Thoracic aorta (tissue), 2 donors: ENCODE measurements at regions not wholly inside any gene's neighbourhood (a gene's known extent, or its start where the extent isn't known, plus 50 kb on each side); places are given as distances from the start of the nearest gene placed in this dataset.

Source experiments
- ATAC-seq: fragments of 150-250 bp; one replicate; pipeline ENCODE4 v1.8.0; 2017; ENCODE audit warnings: low read depth; ENCODE audit not compliant: insufficient number of reproducible peaks, low FRiP score
- DNase-seq: peaks from one replicate; pipeline ENCODE4 v3.0.0-alpha.2; 2020; ENCODE audit warnings: low spot score
- H3K27ac ChIP-seq, 2 donors: fragments of 200-600 bp; sonication (generic); 1 replicate in 1 of 2; 2 replicates in 1 of 2; pipeline ENCODE4 v1.5.1; 2016; ENCODE audit warnings: mild to moderate bottlenecking in 2 of 2, moderate library complexity in 2 of 2
- H3K27me3 ChIP-seq: fragments of 200-600 bp; sonication (generic); replicated peaks from 2 replicates; pipeline ENCODE4 v1.6.0; 2016; ENCODE audit warnings: mild to moderate bottlenecking; ENCODE audit not compliant: insufficient read depth
- H3K36me3 ChIP-seq: fragments of 200-600 bp; sonication (generic); one replicate; pipeline ENCODE4 v1.5.1; 2016
- H3K4me1 ChIP-seq, 2 donors: fragments of 200-600 bp; sonication (generic); 1 replicate in 1 of 2; 2 replicates in 1 of 2; pipeline versions ENCODE4 v1.5.1 to v1.6.0; 2016; ENCODE audit warnings: low read depth in 2 of 2, mild to moderate bottlenecking in 1 of 2; ENCODE audit not compliant: control insufficient read depth in 1 of 2
- H3K4me3 ChIP-seq: fragments of 200-600 bp; sonication (generic); 2 replicates; pipeline ENCODE4 v1.5.1; 2016; ENCODE audit warnings: mild to moderate bottlenecking
- H3K9me3 ChIP-seq: fragments of 200-600 bp; sonication (generic); 2 replicates; pipeline ENCODE4 v1.5.1; 2016
- TF ChIP-seq, protein P1 (sequence below): fragments of 200-600 bp; sonication (generic); IDR thresholded peaks from one replicate; pipeline ENCODE4 v1.5.1; 2019; ENCODE audit warnings: antibody characterized with exemption

DNA sequence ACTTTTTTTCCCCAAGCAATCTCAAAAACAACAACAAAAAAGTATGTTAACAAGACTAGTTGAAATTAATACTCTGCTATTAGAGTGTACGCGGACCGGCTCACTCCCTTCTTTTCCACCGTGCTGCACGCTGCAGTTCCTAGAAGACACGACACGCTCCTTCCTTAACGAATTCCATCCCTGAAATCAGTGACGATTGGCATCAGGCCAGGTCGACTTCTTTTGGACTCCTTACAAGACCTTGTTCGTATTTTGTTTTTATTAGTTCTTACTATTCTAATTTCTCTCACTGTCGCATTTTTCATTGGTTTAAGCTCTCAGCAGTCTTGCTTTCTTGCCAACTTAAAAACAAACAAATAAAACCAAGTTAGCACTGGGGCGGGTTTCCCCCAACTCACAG is 175.8 kb upstream of the PITX2 start:
- Histone ChIP-seq H3K9me3 (no peaks in the 10 kb centered on the region), H3K27ac (no peak overlapping the region), H3K36me3 (no peaks in the 10 kb centered on the region), H3K4me1 (no peaks in the 10 kb centered on the region), H3K27me3 (no peaks in the 10 kb centered on the region), H3K4me3 (no peak overlapping the region)
- TF ChIP-seq, protein P1, sequence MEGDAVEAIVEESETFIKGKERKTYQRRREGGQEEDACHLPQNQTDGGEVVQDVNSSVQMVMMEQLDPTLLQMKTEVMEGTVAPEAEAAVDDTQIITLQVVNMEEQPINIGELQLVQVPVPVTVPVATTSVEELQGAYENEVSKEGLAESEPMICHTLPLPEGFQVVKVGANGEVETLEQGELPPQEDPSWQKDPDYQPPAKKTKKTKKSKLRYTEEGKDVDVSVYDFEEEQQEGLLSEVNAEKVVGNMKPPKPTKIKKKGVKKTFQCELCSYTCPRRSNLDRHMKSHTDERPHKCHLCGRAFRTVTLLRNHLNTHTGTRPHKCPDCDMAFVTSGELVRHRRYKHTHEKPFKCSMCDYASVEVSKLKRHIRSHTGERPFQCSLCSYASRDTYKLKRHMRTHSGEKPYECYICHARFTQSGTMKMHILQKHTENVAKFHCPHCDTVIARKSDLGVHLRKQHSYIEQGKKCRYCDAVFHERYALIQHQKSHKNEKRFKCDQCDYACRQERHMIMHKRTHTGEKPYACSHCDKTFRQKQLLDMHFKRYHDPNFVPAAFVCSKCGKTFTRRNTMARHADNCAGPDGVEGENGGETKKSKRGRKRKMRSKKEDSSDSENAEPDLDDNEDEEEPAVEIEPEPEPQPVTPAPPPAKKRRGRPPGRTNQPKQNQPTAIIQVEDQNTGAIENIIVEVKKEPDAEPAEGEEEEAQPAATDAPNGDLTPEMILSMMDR, result no peak
- DNase-seq (no peak), ATAC-seq (no peak)

DNA sequence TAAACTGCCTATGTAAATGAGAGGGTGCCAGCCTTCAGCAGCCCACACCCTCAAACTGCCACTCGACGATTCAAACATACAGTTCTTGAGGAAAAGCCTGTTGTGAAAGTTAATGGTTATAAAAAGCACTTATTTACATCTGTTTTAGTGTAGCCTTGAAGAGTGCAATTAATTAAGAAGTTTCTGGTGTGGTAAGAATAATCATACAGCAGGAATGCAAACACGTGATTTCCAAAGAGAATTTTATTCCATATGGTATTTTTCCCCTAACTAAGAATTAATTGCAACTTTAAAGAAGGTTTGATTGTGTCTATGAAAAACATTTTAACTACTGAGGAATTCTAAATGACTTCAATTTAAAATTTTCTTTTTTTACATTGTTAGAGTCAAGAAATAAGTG is 176.3 kb upstream of the PITX2 start:
- Histone ChIP-seq H3K4me3 (no peak overlapping the region), H3K9me3 (no peaks in the 10 kb centered on the region), H3K36me3 (no peaks in the 10 kb centered on the region), H3K27me3 (no peaks in the 10 kb centered on the region), H3K4me1 (no peaks in the 10 kb centered on the region), H3K27ac (no peak overlapping the region)
- DNase-seq (no peak), ATAC-seq (no peak)
- TF ChIP-seq, protein P1, result no peak

DNA sequence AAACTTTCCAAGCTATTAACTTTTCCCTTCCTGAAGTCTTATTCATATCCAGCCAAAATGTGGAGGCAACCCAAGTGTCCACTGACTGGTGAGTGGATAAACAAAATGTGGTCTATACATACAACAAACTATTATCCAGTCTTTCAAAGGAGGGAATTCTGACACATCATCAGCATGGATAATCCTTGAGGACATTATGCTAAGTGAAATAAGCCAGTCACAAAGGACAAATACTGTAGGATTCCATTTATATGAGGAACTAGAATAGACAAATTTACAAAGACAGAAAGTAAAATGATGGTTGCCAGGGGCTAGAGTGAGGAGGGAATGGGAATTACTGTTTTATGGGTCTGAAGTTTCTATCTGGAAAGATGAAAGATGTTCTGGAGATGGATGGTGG is 178.7 kb upstream of the PITX2 start:
- ATAC-seq (no peak), DNase-seq (no peak)
- Histone ChIP-seq H3K36me3 (no peaks in the 10 kb centered on the region), H3K9me3 (no peaks in the 10 kb centered on the region), H3K27ac (no peak overlapping the region), H3K4me1 (no peaks in the 10 kb centered on the region), H3K4me3 (no peak overlapping the region), H3K27me3 (no peaks in the 10 kb centered on the region)
- TF ChIP-seq, protein P1, result no peak

DNA sequence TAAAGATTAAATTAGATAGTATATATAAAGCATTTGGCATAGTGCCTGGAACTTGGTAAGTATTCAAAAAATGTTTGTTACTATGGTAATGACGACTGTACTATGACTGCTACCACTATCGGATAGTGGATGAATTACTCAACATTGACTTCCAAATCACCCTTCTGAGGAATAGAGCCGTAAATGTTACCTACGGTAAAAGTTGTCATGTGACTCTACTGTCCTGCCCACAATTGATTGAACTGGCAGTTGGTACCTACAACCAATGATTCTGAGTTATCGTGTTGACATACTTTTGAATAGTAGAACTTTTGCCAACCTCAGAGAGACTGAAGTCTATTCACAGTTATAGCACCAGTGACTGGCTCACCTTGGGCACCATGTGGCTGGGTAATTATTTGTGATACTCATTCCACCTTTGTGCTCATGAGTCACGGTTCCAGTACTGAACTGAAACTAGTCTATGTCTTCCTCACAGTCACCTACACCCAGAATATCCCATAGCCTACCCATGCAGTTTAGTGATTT is 185.5 kb upstream of the PITX2 start:
- ATAC-seq (no peak), DNase-seq (no peak)
- TF ChIP-seq, protein P1, result no peak
- Histone ChIP-seq H3K36me3 (no peaks in the 10 kb centered on the region), H3K4me3 (no peak overlapping the region), H3K27me3 (no peaks in the 10 kb centered on the region), H3K9me3 (no peaks in the 10 kb centered on the region), H3K27ac (no peak overlapping the region), H3K4me1 (no peaks in the 10 kb centered on the region)

DNA sequence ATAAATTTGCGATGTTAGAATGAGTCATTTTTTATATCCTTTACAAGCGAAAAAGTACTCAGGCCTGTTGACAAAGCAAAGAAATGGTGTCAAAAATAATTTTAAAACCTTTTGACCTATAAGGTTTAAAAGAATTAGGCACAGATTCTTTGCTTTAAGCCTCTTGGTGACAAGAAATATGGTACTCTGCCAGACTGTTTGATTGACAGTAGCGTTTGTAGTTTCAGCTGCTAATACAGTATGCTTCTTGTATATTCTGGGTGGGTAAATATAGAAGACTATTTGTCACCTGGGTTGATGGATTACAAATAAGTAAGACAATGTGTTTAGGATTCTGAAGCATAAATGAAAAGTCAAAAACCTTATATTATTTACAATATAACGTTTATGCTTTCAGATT is 193.1 kb upstream of the PITX2 start:
- H3K4me1 ChIP-seq, result no peaks in the 10 kb centered on the region
- no peaks in the 10 kb centered on the region for H3K27me3 ChIP-seq
- no peaks in the 10 kb centered on the region for H3K9me3 ChIP-seq
- TF ChIP-seq, protein P1, result no peak
- H3K4me3 ChIP-seq, result no peak overlapping the region
- DNase-seq (no peak), ATAC-seq (no peak)
- no peak overlapping the region for H3K27ac ChIP-seq
- H3K36me3 ChIP-seq, result no peaks in the 10 kb centered on the region
